IPS-NIHi11 (cell line): ENCODE measurements at regions not wholly inside any gene's neighbourhood (a gene's known extent, or its start where the extent isn't known, plus 50 kb on each side); places are given as distances from the start of the nearest gene placed in this dataset.
"Not testable (repeated sequence)": the region's sequence is repeated elsewhere in the genome, so short reads cannot be mapped to it uniquely, and the experiment has no call there.

Experiments
- DNase-seq: peaks from one replicate; pipeline ENCODE4 v3.0.0; 2012; ENCODE audit warnings: mixed read lengths, low spot score

DNA sequence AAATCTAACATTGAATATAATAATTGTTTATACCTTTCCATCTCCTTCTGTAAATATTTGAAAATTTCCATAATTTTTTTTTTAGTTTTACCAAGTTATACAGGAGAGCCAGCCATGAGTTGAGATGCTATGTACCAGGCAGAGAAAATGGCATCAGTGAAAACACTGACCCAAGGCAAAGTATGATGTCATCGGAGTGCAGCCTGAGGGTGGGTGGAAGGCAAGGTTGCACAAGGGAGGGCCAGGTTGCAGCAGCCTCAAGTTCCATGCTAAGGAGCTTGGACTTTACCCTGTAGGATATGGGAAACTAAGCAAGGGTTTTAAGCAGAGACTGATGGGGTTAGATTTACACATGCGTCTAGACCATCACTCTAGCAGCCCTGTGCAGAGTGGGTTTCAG is 441.1 kb downstream of the BCAT1 start:
- DNase-seq = no peak

DNA sequence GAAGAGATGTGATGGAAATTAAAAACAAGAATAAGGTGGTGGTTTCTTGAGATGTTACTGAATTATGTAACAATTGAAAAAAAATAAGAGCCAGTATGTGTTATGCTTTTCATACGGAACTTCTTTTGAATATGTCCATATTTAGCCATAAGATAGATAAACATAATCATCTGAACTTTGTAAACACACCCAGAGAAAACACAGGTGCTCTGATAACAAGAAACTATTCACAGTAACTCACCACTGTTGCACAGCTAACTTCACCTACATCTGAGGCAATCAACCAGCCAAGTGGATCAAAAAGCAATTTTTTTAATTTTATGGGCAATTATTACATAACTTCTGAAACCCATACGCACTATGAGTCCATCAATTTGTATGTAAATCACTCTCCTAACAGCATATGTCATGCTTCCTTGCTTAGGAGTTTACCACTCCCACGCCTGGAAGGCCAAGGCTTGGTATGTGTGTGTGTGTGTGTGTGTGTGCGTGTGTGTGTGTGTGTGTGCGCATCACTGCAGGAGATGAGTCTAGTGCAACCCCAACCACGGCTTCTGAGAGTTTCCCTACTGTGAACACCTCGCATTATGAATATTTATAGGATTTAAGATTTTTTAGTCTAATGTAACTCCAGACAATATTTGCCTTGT is 443.4 kb downstream of the BCAT1 start:
- DNase-seq = no peak

DNA sequence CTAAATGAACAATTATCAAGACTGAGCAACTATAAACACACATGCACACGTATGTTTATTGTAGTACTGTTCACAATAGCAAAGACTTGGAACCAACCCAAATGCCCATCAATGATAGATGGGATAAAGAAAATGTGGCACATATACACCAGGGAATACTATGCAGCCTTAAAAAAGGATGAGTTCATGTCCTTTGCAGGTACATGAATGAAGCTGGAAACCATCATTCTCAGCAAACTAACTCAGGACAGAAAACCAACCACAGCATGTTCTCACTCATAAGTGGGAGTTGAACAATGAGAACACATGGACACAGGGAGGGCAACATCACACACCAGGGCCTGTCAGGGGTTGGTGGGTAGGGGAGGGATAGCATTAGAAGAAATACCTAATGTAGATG is 445.4 kb downstream of the BCAT1 start:
- not testable (repeated sequence) for DNase-seq

DNA sequence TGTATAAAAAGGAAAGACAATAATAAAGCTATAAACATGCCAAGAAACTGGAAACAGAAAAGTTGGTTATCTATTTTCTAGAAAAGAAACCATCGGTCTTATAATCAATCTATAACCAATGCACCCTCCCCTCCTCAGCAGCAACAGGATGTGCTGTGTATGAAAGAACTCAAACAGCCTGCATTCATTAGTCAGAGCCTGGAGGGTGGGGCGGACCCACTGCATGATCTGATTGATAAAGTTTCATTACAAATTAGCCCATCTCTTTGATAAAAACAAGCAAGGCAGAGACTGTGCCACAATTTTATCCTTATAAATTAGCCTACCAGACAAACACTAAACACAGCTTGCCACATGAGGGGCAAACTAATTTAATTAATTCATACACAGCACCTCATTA is 448.1 kb downstream of the BCAT1 start:
- DNase-seq = no peak

DNA sequence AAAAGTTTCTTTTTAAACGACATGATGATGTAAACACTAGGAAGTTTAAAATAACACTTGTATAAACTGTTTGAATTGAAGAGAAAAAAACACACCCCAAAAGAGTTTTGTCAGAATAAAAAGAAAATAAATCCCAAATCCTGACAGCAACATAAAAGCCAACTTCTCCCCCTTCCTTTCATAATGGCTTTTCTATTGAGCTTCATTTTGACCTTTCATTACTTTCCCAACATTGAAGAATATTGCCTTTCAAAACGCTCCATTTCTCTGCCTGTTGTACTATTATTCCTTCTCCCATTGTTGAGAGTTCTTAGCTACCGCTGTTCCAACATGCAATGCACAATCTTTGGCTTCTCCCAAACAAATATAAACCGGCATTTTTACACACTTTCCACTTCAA is 448.5 kb downstream of the BCAT1 start:
- no peak for DNase-seq

DNA sequence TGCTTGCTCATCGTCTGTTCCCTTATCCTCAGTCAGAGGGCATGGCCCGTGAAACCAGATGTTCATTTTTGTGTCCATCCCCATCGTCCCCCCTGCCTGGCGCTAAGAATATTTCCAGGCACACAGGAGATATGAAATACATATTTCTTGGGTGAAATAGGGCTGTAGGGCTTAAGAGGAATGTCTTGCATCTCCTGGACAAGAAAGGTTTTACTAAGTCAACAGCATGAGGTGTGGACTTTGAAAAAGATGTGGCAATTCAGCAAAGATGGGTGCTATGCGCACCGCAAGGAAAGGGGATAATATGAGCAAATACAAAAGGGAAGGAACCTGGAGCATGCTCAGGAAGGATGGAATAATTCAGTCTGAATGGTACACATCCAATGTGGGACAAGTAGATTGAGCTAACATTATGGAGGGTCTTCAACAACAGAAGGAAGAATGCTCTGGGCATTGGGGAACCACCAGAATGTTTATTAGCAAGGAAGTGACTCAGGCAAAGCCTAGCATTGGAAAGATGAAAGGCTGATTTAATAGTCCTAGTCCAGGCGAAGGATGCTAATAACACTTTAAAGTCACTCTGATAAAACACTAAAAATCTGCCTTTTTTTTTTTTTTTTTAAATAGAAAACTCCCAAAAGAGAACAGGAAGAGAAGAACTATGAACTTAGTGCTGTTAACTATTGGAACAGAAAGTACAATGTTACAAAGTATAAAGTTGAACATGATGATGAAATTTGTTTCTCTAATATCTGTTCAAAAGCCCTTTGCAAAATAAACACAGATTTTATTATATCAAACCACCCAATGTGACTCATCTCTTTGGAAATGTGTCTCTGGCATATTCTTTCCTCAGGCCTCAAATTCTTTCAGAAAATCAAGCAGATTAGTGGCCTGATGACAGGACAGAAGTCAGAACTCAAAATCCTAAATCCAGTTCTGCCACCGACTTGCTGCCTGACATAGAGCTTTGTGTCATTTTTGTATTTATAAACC is 449.5 kb downstream of the BCAT1 start:
- DNase-seq = no peak

DNA sequence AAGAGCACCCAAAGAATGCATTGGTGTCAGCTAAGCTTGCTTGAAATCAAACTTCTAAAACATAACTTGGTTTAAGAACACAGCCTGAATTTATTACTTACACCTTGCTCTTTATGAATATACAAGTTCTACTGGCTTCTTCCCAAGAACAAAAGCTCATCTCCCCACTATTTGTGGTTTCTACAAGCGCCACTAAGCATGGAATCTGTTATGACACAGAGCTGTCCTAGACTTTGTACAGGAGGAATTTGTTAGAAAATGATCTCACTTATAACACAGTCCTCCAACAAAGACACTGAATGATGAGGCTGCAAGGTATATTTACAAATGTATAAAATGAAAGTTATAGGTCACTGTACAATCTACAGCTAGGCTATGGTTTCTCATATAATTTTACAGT is 452.1 kb downstream of the BCAT1 start:
- no peak for DNase-seq

DNA sequence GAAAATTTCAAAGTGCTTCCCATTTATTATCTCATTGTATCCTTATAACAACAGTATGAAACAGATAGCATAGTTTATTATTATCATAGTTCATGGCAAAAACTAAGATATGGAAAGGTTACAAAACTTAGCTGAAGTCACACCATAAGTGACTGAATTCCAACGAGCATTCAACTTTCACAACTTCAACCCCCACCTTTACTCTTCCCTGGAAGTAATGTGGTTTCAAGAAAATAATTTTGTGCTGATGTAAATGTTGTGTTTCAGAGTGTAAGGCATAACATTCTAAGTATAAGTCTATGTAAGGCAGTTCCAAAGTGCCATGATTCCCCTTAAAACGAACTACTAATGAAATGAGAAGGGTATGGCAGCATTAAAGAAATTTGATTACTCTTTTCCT is 454.5 kb downstream of the BCAT1 start:
- no peak for DNase-seq

DNA sequence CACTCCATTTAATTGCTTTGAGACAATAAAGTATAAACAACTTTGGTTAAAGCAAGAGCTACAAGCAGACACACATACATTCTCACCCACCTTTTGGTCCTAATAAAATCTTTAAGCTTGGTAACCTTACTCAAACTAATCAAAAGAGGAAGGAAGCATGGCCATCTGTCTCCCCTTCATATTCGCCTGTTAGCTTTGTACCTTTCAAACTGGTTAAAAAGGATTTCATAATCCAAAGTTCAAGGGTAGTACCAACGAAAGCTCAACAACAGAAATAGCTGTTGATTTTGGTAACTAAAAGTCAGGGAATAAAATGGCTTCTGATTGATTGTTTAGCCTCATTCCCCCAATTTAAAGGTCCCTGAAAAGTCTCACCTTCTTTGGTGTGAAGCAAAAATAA is 456.9 kb downstream of the BCAT1 start:
- no peak for DNase-seq

DNA sequence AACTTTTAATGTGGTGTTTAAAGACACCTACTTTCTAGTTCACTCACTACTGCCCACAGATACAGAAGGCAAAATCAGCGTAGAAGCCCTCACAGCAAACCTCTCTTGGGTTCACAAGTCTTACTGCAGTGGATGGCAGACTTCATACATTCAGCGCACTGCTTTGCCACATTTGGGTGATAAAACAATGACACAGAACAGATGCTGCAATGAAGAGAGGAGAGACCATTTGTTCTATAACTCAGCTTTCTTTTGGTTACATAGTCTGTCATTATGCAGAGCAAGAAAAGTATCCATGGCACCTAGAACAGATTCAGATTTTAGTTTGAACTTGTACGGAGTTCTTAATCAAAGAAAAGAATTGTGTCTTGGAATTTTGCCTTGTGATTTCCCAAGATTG is 459.0 kb downstream of the BCAT1 start:
- DNase-seq = no peak

DNA sequence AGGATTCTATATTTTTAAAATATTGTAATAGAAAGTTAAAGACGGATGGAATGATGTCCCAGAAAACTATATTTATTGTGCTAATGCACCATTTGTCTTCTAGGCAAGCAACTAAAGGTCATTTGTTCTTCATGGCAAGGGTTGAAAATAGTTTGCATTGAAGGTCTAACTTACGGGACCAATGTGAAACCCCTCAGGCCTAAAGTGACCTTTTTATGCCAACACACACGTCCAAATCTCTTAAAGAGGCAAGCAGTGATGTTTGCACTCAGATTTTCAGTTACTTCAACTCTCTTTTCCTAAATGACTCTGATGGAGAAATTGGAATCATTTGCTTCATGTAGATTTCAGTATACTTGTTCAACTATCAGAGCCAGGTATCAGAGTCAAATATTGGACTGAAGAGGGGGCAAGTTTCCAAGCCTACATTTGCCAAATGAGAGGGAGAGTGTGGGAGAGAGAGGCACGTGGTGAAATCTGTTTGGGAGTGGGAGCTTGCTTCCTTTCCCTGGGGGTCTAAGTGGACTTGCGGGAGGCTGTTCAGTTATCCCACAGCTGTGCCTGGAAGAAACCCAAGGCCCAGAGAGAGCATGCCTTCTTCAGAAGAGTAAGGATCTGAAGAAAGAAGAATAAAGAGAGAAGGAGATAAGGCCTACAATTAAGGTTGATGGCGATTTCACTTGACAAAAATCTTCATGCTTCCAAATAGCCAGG is 459.8 kb downstream of the BCAT1 start:
- no peak for DNase-seq

DNA sequence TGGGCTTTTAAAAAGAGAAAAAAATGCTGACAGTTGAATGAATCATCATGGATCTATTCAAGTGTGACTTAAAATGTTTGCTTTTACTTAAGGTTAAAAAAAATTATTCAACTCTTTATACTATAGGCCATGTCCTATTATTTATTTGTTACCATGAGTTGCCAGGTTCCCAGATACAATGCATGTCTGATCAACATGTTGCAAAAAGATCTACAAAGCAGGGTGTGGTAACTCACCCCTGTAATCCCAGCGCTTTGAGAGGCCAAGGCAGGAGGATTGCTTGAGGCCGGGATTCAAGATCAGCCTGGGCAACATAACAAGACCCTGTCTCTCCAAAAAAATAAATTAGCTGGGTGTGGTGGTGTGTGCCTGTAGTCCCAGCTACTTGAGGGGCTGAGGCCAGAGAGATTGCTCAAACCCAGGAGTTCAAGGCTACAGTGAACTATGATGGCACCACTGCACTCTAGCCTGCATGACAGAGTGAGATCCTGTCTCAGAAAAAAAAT is 460.8 kb downstream of the BCAT1 start:
- DNase-seq = no peak

DNA sequence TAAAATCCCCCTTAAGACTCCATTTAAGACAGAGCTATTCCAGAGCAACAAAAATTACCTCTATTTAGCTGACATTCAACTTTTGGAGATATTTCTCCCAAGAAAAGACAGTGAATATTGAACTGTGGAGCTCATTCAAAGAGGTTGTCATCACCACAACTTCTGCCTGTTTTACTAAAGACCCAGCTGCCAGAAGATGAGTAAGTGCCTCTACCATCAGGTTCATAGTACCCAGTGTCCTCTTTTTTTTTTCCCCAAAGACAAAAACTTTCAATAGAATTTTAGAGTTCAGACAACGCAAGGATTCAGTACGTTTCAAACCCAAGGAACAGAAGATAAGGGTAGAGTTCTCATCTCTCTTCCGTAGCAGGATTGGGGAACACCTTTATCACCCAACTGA is 461.3 kb downstream of the BCAT1 start:
- DNase-seq = no peak

DNA sequence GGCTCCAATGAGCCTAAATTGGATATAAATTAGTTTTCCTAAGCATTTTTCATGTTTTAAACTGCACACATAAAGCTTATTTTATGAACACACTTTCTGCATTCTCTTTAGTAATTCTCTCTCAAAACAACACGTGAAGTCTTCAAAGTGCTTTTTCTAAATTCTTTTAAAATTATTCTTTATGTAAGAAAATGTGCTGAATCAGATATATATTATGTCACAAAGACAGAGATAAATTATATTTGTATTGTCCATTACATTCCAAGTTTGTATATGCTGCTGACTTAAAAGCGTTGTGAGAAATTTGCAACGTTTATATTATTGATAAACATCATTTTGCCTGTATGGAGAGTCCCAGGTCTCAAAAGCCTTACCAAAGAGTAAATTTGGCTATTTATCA is 465.2 kb downstream of the BCAT1 start:
- no peak for DNase-seq

DNA sequence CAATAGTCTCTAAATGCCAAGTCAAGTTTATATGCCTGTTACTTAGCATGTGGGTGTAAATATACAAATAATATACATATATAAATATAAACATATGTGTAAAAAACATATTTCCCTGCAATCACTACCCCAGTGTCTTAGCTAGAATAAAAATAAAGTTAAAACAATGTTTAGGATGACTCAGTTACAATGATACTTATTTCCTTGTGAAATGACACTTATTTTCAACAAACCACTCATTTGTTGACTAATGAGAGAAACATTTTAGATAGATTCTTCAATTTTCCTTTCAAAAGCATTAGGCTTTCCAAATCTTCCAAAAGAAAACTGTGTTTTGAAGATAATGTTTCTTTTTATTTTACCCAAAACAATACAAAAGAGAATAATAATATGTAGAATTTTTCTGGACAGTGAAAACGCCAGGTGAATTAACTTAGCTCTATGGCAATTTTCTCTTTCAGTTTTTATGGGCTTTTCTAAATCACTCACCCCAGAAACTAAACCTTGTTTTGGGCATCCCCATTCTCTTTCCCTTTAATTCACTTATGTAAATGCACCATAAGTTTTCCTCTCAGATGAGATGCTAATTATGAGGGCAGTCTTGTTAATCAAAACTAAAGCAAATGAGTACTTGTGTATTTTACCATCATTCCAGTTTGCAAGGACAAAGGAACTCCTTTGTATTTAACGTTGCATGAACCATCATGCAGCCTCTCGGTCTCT is 465.9 kb downstream of the BCAT1 start:
- no peak for DNase-seq

DNA sequence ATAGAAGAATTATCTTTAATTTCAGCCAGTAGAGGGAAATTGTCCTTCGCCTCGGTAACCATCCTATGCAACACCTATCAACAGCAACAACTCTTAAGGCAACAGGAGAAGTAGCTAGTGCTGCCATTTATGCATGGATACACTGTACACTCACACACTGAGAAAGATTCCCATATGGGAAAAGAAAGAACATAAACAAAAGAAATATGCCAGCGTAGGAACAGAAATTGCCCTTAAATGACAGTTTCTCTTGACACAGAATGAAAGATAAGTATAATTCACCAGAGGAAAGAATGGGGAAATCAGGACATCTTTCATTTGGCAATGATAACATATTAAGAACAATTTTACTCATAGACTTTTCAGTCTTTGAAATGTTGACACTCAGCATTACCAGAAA is 466.9 kb downstream of the BCAT1 start:
- no peak for DNase-seq

DNA sequence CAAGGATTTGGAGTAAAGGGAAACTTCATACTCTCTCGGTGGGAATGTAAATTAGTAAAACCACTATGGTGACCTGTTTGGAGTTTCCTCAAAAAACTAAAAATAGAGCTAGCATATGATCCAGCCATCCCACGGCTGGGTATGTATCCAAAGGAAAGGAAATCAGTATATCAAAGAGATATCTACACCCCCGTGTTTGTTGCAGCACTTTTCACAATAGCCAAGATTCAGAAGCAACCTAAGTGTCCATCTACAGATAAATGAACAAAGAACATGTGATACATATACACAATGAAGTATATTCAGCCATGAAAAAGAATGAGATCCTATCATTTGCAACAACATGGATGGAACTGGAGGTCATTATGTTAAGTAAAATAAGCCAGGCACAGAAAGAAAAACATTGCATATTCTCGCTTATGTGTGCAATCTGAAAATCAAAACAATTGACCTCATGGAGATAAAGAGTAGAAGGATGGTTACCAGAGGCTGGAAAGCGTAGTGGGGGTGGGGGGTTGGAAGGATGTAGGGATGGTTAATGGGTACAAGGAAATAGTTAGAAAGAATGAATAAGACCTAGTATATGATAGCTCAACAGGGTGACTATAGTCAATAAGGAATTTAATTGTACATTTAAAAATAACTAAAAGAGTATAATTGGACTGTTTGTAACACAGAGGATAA is 468.0 kb downstream of the BCAT1 start:
- no peak for DNase-seq

DNA sequence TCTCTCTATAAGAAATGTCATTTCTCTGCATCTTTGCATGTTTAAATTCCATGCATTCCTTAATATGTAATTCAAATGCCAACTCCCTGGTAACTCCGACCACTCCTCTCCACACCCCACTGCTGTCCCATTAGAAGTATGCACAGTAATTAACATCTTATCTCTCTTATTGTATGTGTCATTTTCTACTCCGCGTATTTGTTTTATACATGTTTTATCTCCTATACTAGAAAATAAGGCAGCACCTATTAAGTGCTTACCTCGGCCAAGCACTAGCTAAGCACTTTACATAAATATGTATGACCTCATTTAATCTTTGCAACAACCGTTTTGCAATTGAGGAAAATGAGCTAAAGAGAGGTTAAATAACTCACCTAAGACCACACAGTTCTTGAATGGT is 469.8 kb downstream of the BCAT1 start:
- DNase-seq = no peak

DNA sequence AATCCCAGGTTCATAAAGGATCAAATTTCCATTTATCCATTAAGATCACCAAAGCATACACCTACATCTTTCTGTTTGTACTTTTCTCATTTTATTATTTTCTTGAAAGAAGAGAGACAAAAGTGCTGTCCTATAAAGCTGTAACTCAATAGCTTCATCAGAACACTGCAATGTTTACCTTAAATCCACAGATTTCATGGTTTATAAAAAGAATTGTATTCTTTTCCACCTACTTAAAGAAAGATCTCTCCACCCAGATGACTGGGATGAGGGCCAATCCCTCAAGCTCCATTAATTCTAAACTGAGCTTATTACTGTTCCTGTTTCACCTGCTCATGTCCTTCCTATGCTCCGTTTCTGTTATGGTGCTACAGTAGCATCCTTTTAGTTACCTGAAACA is 470.6 kb downstream of the BCAT1 start:
- no peak for DNase-seq

DNA sequence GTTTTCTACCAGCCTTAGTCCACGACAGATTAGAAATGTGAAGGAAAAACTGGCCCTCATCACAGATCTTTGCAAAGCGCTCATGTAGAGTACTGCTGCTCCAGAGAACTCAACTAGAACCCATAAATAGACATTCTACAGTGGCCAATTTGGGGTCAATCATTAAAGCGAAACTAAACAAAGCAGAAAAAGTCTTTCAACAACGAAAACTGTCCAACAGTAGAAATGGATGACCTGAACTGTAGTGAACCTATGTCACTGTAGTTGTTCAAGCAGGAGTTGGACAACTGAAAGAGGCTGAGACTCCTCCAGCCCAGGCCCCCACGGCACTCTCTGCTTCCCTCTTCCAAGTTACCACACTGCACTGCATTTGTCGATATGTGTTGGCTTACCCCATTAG is 472.6 kb downstream of the BCAT1 start:
- no peak for DNase-seq

DNA sequence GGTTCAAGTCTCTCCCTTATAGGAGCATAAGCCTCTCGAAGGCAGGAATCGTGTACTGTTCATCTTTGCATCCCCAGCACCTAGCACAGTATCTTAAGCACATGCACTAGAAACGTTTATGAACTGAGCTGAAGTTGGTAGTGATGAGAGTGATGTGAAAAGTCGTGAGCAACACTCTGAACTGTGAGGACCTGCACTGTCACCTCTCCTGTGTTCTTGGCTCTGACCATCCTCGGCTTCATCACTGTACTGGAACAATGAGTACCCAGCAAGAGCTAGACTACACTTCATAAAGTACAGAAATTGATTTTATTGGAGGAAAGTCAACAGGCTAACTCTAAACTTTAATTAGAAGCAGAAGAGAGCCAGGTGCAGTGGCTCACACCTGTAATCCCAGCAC is 473.6 kb downstream of the BCAT1 start:
- no peak for DNase-seq
